Astrocyte (in vitro differentiated cells and primary cell): ENCODE measurements at regions not wholly inside any gene's neighbourhood (a gene's known extent, or its start where the extent isn't known, plus 50 kb on each side); places are given as distances from the start of the nearest gene placed in this dataset.

Source experiments
- CTCF ChIP-seq: IDR thresholded peaks from 2 replicates; pipeline ENCODE4 v1.5.1; 2011; ENCODE audit warnings: low read depth, mild to moderate bottlenecking, inconsistent platforms, low read length, moderate library complexity; ENCODE audit not compliant: insufficient read depth
- EZH2 ChIP-seq: IDR thresholded peaks from 2 replicates; pipeline ENCODE4 v1.6.1; 2012; ENCODE audit warnings: mild to moderate bottlenecking, low read length, inconsistent platforms; ENCODE audit not compliant: insufficient read depth

- TF ChIP-seq CTCF (no peak), EZH2 (no peak)
These were observed 75.0 kb upstream of the CCND1 start for GRCh38 chr11:69566001-69566400.
